NB4 (cell line): ENCODE measurements at regions not wholly inside any gene's neighbourhood (a gene's known extent, or its start where the extent isn't known, plus 50 kb on each side); places are given as distances from the start of the nearest gene placed in this dataset.

Source experiments
- POLR2A ChIP-seq: IDR thresholded peaks from 2 replicates; pipeline ENCODE4 v1.6.1; 2011; ENCODE audit warnings: mild to moderate bottlenecking; ENCODE audit not compliant: insufficient read length; ENCODE audit errors: extremely low read depth
- TF ChIP-seq, protein P1 (sequence below): IDR thresholded peaks from one replicate; pipeline ENCODE4 v1.5.1; 2012; ENCODE audit warnings: low read depth, low read length

DNA sequence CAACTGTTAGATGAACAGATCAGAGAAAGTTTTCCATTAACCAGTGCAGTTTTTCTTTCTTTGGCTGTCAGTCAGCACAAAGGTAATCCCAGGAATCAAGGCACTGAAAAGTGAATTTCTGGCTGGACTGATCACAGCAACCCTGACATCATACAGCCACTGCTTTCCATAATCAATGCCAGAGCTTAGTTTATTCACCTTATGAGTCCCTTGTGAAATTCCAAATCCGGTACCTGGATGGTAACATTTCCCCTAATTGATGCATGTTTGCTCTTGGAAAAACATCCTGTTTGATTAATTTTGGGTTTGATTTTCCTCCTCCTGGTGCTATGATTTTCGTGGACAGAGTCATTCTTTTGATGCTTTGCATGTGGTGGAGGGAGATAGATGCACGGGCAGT lies 319.8 kb downstream of the INSC start:
- TF ChIP-seq, protein P1, sequence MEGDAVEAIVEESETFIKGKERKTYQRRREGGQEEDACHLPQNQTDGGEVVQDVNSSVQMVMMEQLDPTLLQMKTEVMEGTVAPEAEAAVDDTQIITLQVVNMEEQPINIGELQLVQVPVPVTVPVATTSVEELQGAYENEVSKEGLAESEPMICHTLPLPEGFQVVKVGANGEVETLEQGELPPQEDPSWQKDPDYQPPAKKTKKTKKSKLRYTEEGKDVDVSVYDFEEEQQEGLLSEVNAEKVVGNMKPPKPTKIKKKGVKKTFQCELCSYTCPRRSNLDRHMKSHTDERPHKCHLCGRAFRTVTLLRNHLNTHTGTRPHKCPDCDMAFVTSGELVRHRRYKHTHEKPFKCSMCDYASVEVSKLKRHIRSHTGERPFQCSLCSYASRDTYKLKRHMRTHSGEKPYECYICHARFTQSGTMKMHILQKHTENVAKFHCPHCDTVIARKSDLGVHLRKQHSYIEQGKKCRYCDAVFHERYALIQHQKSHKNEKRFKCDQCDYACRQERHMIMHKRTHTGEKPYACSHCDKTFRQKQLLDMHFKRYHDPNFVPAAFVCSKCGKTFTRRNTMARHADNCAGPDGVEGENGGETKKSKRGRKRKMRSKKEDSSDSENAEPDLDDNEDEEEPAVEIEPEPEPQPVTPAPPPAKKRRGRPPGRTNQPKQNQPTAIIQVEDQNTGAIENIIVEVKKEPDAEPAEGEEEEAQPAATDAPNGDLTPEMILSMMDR = no peak
- no peak for TF ChIP-seq POLR2A
